ENCODE measurements at regions not wholly inside any gene's neighbourhood (a gene's known extent, or its start where the extent isn't known, plus 50 kb on each side); places are given as distances from the start of the nearest gene placed in this dataset.
"Not testable (repeated sequence)": the region's sequence is repeated elsewhere in the genome, so short reads cannot be mapped to it uniquely, and the experiment has no call there.

DNA sequence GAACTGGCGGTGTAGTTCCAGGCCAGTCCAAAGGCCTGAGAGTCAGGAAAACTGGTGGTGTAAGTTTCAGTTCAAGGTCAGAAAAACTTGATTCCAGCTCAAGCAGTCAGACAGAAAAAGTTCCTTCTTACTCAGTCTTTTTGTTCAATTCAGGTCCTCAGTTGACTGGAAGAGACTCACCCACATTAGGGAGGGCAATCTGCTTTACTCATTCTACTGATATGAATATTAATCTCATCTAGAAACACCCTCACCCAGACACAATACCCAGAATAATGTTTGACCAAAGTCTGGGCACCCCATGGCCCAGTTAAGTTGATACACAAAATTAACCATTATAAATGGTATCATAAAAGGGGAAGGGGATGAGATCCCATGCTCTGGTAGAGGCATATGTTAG, 50.1 kb upstream of the LTA4H start:
- DNase-seq = no peak
- in situ Hi-C loops (cut with MboI; ENCODE audit: low pct_unique_long_range_greater_than_20kb, low sequenced_read_pairs) = no loop called here

DNA sequence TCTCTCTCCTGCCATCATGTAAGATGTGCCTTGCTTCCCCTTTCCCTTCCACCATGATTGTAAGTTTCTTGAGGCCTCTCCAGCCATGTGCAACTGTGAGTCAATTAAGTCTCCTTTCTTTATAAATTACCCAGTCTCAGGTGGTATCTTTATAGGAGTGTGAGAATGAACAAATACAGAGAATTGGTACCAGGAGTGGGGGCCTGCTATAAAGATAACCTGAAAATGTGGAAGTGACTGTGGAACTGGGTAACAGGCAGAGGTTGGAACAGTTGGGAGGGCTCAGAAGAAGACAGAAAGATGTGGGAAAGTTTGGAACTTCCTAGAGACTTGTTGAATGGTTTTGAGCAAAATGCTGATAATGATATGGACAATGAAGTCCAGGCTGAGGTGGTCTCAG, 50.8 kb upstream of the LTA4H start:
- in situ Hi-C loops (cut with MboI; ENCODE audit: low pct_unique_long_range_greater_than_20kb, low sequenced_read_pairs); DNase-seq: not testable (repeated sequence)

DNA sequence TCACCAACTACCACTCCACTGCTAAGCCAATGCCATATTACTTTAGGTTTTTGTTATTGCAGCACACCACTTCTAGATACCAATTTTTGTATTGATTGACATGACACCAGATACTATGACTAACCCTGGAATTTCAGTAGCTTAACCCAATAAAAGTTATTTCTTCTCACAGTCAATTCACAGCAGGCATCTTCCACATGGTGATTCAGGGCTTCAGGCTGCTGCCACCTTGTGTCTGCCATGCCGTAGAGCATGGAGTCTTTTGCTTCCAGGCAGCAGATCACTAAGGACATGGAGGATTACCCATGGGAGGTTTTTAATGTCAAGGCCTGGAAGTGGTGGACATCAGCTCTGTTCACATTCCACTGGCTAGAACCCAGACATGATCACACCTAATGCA, 56.4 kb upstream of the LTA4H start:
- no peak for DNase-seq
- in situ Hi-C loops (cut with MboI; ENCODE audit: low pct_unique_long_range_greater_than_20kb, low sequenced_read_pairs) = no loop called here

DNA sequence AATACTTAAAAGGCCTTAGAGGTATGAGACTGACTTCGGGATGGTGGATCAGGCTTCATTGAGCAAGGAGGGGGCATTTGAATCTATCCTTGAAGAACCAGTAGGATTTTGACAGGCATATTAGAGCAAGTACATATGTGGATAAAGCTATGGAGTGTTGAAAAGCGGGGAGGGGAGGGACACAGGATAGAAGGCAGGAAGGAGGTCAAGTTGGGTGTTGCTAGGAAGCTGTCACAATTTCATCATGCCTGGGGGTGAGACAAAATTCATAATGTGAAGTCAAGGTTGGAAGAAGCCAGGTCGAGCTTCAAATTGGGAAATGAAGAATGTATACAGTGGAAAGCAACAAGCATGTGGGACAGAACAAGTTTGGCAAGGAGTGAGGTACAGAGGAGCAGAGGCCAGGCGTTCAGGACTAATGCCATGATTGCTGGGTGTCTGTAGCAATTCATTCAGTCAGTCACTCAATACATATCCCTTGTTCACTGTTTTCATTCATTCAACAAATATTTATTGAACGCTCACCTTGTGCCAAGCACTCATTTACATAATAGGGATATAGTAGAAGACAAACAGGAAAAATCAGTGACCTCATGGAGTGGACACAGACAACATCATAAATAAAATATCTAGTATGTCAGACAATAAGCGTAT, 58.3 kb upstream of the LTA4H start:
- no peak for DNase-seq
- in situ Hi-C loops (cut with MboI; ENCODE audit: low pct_unique_long_range_greater_than_20kb, low sequenced_read_pairs) = no loop called here

DNA sequence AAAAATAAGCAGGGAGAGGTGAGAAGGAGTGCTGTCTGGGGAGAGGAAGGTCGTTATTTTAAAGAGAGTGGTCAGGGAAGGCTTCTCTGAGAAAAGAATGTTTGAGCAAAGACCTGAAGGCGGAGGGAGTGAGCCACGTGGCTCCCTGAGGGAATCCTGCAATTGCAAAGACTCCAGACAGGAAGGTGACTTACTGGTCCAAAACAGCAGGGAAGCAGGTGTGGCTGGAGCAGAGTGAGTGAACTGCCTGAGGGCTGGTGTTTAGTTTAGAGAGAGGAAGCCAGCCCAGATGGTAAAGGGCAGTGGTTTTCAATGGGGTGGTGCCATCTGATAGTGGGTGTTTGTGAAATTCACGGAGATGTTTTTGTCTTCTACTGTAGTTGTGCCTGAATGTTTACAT, 58.8 kb upstream of the LTA4H start:
- DNase-seq = peak; percentile 48
- in situ Hi-C loops (cut with MboI; ENCODE audit: low pct_unique_long_range_greater_than_20kb, low sequenced_read_pairs) = no loop called here

DNA sequence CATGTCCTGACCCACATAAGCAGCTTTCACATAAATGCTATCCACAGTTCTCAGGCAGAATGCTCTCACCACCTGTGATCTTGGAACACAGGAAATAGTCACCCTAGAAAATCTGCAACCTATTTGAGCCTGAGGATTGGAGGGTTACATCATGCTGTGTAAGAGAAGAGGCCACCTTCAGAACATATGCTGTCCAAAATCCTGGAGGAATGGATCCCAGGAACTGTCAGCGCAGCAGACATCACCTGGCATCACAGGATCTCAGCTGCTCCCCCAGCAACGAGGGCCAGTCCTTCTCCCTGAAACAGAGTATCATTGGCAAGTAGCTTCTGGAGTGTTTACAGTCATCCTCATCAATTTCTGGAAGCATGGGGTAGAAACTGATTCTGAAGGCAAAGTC, 63.2 kb upstream of the LTA4H start:
- in situ Hi-C loops (cut with MboI; ENCODE audit: low pct_unique_long_range_greater_than_20kb, low sequenced_read_pairs) = no loop called here
- no peak for DNase-seq

DNA sequence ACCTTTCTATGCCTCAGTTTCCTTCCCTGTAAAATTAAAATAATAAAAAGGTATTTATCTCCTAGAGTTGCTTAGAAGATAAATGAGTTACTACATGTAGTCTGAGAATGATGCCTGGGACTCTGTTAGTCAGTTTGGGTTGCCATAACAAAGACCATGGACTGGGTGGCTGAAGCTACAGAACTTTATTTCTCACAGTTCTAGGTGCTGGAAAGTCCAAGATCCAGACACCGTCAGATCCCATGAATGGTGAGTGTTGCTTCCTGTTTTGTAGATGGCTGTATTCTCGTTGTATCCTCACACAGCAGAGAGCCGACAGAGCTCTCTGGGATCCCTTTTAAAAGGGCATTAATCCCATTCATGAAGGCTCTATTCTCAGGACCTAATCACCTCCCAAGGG, 64.0 kb upstream of the LTA4H start:
- in situ Hi-C loops (cut with MboI; ENCODE audit: low pct_unique_long_range_greater_than_20kb, low sequenced_read_pairs) = no loop called here
- DNase-seq = no peak

DNA sequence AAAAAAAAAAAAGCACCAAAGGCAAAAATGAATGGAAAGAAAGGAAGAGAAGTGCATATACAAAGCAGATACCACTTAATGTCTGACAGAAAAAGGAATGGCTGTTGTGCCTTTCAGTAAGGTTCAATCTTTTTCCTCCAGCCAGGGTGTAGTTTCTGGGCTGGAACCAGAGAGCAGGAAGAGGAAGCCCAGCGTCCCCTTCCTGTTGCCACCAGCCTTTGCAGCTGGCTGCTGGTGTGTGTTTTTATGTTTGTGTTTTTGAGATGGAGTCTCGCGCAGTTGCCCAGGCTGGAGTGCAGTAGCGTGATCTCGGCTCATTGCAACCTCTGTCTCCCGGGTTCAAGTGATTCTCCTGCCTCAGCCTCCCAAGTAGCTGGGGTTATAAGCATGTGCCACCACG, 64.6 kb upstream of the LTA4H start:
- in situ Hi-C loops (cut with MboI; ENCODE audit: low pct_unique_long_range_greater_than_20kb, low sequenced_read_pairs) = no loop called here

DNA sequence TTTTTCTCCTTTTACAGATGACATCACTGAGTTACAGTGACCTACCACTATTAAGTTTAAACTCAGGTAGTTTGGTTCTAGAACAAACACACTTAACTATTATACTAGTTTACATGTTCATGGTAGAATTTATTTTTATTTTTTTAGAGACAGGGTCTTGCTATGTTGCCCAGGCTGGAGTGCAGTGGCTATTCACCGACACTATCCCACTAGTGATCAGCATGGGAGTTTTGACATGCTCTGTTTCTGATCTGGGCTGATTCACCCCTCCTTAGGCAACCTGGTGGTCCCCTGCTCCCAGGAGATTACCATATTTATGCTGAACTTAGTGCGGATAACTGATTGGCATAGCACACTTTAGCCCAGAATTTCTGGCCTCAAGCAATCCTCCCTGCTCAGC, 66.4 kb upstream of the LTA4H start:
- in situ Hi-C loops (cut with MboI; ENCODE audit: low pct_unique_long_range_greater_than_20kb, low sequenced_read_pairs) = no loop called here
- no peak for DNase-seq

More for the DNA sequence above, 64.6 kb upstream of the LTA4H start:
- DNase-seq = peak; percentile 48

DNA sequence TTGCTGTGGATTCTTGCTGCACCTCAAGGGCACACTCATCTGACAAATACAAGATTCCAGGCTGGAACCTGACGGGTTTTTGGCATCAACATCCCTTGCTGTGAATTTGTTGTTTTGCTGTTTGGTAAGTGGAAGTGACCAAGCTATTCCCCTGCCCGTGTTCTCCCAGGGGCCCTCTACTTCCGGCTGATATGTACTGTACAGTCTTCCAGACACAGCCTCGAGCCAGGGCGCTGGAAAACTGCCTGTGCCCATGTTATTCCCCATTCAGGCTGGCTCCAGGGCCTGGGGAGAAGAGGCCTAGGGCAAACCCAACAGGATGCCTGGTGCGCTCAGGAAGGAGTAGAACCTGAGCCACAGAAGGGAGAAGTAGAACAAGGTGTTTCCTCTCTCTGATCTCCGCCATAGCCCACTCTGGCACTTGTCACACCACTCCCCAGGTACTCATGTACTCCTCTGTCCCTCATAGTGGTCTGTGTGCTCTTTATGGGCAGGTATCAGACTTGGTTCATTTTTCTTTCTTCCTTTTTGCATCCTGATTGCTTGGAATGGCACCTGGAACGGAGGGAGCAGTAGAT, 67.8 kb upstream of the LTA4H start:
- in situ Hi-C loops (cut with MboI; ENCODE audit: low pct_unique_long_range_greater_than_20kb, low sequenced_read_pairs) = no loop called here
- peak; percentile 61 for DNase-seq

DNA sequence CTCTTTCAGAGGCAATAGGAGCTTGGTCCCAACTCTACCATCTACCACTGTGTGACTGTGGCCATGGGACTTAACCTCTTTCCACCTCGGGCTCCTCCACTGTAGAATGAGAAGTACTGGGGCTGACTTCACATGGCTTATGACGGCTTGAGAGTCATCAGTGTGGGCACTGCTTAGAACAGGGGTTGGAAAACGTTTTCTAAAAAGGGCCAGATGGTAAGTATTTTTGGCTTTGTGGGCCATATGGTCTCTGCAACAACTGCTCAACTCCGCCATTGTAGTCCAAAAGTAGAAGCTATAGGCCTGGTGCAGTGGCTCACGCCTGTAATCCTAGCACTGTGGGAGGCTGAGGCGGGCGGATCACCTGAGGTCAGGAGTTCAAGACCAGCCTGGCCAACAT, 69.2 kb upstream of the LTA4H start:
- no peak for DNase-seq
- in situ Hi-C loops (cut with MboI; ENCODE audit: low pct_unique_long_range_greater_than_20kb, low sequenced_read_pairs) = no loop called here

DNA sequence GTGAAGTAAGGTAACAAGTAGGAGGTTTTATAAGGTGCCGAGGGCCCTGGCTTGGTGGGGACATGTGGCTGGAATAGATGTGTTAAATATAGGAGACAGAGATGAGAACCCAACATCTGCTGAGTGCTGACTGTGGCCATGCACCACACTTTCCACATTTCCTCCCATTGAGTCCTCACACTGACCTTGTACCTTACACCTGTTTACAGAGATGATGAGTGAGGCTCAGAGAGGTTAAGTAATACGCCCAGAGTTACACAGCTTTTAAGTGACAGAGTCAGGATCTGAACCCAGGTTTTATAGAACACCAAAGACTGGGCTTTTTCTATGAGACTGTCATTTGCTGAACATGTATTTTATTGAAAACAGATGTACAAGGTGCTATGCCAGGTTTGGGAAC, 70.8 kb upstream of the LTA4H start:
- in situ Hi-C loops (cut with MboI; ENCODE audit: low pct_unique_long_range_greater_than_20kb, low sequenced_read_pairs) = no loop called here
- DNase-seq = no peak

DNA sequence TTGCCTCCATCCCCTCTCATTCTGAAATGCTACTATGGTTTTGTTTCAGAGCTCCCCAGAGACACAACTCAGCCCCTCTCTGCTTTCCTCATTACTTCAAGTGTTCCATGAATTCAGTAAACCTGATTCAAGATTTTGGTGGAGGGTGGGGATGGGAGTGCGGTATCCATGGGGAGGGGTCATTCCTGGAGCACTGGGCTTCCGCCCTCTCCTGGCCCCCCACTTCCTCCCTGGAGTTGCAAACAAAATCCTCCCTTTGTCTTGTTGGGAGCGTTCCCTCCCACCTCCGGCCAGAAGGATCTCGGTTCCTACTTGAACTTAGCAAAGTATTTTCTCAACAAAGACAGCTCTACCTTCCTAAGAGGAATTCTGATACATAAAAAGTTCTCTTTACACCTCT, 71.8 kb upstream of the LTA4H start:
- in situ Hi-C loops (cut with MboI; ENCODE audit: low pct_unique_long_range_greater_than_20kb, low sequenced_read_pairs) = no loop called here
- no peak for DNase-seq

DNA sequence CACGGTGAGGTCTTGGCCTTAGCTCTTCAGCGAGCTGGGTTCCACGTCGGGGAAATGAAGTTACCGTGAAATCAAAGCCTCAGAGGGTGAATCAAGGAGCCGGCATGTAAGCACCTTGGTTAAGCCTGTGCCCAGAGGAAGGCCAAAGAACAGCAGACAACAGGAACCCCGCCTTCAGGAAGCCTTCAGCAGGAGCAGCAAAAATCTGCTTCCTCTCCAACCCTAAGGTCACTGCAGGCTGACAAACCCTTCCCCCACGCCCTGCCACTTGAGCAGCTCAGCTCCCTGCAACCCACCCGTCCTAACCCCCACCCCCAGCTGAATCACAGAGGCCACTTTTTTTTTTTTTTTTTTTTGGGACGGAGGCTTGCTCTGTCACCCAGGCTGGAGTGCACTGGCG, 72.9 kb upstream of the LTA4H start:
- DNase-seq = peak; percentile 84
- in situ Hi-C loops (cut with MboI; ENCODE audit: low pct_unique_long_range_greater_than_20kb, low sequenced_read_pairs) = no loop called here

DNA sequence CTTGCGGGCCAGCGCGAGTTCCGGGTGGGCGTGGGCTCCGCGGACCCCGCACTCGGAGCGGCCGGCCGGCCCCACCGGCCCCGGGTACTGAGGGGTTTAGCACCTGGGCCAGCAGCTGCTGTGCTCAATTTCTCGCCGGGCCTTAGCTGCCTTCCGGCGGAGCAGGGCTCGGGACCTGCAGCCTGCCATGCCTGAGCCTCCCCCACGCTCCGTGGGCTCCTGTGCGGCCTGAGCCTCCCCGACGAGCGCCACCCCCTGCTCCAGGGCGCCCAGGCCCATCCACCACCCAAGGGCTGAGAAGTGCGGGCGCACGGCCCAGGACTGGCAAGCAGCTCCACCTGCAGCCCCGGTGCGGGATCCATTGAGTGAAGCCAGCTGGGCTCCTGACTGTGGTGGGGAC, 73.6 kb upstream of the LTA4H start:
- DNase-seq; in situ Hi-C loops (cut with MboI; ENCODE audit: low pct_unique_long_range_greater_than_20kb, low sequenced_read_pairs): not testable (repeated sequence)

DNA sequence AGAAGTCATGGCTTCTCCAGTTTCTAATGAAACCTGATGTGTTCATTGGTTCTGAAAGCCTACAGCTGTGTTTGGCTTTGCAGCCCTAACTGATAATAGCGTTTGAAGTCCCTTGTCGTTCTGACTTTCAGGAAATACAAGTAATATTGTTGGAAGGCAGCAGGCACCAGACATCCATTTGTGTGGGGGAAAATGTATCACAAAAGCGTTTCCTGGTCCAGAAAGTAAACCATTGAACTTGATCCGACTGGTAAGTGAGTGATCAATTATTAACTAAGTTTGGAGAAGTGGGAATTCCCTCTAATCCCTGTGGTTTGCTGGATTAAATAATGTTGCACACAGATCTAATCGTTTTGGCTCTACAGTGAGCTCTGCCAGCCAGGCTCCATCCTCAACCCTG, 77.3 kb upstream of the LTA4H start:
- no peak for DNase-seq
- in situ Hi-C loops (cut with MboI; ENCODE audit: low pct_unique_long_range_greater_than_20kb, low sequenced_read_pairs) = no loop called here

DNA sequence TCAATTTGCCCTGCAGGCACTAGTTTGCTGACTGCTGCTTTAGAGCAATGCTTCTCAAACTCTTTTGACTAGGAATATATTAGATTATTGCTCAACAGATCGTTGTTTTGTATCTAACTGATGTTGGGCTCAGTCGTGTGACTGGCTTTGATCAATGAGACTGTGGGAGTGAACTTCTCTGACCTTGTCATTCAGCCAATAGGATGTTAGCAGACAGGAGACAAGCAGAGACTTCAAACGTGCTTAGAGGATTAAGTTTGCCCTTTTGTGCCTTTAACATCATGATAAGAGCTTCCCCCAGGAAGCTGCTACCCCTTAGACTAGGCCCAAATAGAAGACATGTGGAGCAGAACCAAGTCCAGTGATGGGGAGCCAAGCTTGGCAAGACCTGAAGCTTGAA, 76.7 kb upstream of the ELK3 start:
- in situ Hi-C loops (cut with MboI; ENCODE audit: low pct_unique_long_range_greater_than_20kb, low sequenced_read_pairs) = no loop called here
- DNase-seq = no peak

DNA sequence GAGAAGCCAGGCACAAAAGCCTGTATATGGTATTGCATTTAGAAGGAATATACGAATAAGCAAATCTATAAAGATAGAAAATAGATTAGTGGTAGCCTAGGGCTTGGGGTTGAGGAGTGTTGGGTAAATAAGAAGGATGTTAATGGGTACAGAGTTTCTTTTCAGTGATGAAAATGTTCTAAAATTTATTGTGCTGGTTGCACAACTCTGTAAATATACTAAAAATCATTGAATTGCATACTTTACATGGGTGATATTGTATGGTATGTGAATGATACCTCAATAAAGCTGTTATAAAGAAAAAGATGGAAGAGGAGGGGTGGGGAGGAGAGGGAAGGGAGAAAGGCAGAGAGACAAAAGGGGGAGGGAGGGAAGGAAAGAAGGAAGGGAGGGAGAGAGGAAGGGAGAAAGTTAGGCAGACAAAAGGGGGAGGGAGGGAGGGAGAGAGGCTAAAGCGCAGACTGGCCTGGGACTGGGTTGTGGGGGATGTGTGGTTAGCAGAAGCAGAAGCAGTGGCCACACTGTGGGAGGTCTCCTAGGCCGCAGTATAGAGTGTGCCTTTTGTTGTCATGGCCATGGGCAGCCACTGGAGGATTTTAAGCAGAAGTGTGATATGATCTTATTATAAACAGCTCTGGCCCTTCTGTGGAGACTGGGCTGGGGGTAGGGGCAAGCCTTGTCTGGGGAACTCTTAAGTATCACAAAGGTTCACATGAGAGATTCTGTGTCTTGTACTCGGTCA, 73.6 kb upstream of the ELK3 start:
- in situ Hi-C loops (cut with MboI; ENCODE audit: low pct_unique_long_range_greater_than_20kb, low sequenced_read_pairs) = no loop called here
- DNase-seq = peak; percentile 96

DNA sequence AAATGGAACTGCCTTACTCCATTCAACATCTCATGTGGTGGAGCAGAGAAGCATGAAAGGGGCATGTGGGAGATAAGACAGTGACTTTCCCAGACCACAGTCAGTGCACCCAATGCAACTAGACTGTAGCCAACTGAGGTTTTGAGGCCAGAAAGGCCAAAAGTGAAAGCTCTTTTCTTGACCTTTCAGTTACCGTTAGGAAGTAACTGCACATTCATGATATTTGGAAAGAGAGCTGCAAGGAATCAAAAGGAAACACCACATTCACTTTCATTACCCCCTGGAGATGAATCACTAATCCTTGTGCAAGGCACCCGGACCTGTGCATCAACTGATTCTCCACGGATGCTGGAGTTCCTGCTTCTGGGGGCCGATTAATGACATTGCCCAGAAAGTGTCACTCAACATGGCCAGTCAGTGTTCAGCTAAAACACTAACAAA, 72.9 kb upstream of the ELK3 start:
- no peak for DNase-seq
- in situ Hi-C loops (cut with MboI; ENCODE audit: low pct_unique_long_range_greater_than_20kb, low sequenced_read_pairs) = no loop called here

DNA sequence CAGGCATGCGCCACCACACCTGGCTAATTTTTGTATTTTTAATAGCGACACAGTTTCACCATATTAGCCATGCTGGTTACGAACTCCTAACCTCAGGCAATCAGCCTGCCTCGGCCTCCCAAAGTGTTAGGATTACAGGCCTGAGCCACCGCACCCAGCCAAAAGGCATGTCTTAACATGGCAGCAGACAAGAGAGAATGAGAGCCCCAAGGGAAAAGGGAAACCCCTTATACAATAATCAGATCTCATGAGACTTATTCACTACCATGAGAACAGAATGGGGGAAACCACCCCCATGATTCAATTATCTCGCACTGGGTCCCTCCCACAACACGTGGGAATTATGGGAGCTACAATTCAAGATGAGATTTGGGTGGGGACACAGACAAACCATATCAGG, 65.9 kb upstream of the ELK3 start:
- in situ Hi-C loops (cut with MboI; ENCODE audit: low pct_unique_long_range_greater_than_20kb, low sequenced_read_pairs); DNase-seq: not testable (repeated sequence)

Data from KBM-7 (cell line).